GM19351 (cell line): ENCODE measurements at regions not wholly inside any gene's neighbourhood (a gene's known extent, or its start where the extent isn't known, plus 50 kb on each side); places are given as distances from the start of the nearest gene placed in this dataset.
A peak's percentile ranks its signal among the peaks of the same experiment; 100 is the strongest.
"Not testable (repeated sequence)": the region's sequence is repeated elsewhere in the genome, so short reads cannot be mapped to it uniquely, and the experiment has no call there.

ENCODE experiments used
- ATAC-seq: cut with Tn5 transposase; IDR thresholded peaks from one replicate; pipeline ENCODE4 v1.9.1; 2021; ENCODE audit warnings: mild to moderate bottlenecking, moderate library complexity; ENCODE audit not compliant: unreplicated experiment

DNA sequence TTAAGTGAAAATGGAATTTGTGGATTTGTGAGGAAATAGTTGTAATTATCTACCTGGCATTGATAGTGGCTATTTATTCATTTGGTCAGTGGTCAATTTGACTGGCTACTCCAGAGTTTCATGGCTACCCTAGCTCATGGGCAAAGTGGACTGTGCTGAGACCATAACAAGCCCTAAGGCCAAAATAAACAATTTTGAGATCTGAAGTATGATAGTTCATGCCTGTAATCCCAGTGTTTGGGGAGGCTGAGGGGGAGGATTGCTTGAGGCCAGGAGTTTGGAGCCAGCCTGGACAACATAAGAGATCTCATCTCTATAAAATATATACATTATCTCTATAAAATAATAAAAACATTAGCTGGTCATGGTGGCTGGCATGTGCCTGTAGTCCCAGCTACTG lies 311.7 kb downstream of the HIVEP2 start:
- no peak for ATAC-seq

DNA sequence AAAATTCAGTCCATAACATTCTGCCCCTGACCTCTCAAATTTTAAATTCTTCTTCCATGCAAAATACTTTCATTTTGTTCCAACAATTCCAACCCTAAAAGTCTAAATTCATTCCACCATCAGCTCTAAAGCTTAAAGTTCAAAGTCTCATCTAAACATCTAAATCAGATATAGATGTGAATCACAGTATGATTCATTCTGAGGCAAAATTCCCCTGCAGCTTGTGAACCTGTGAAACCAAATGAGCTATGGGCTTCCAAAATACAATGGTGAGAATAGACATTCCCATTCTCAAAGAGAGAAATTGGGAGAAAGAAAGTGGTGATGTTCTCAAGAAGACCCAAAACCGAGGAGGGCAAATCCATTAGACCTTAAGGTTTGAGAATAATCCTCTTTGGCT lies 309.8 kb downstream of the HIVEP2 start:
- no peak for ATAC-seq

DNA sequence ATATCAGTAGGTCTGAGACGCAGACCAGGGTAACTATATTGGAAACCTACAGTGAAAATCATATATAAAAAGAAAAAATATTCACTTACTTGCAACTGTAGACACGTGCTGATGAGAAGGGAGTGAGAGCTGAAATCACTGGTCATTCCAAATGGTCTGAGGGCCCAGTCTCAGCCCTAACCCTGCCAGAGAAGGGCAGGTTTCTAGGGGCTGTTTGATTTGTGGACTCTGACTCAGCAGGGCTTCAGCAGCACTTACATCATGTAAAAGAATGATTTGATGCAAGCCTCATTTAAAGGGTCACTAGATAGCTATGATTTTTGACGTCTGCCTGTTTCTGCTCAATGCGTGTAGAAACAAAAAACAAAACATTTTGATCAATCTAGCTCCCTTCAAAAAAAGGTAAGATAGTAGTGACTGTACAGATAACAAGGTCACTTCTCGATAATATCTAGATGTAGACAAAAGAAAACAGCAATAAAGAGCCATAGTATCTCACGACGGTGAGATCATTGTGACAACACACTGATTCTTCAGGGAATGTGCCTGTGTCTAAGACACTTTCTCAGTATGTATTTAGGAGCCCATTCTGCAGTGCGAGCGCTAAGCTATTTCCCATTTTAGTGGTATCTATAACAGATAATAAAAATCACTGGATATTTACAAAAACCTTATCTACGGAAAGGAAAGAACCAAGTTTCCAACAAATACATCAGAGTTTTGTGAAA lies 307.2 kb downstream of the HIVEP2 start:
- no peak for ATAC-seq

DNA sequence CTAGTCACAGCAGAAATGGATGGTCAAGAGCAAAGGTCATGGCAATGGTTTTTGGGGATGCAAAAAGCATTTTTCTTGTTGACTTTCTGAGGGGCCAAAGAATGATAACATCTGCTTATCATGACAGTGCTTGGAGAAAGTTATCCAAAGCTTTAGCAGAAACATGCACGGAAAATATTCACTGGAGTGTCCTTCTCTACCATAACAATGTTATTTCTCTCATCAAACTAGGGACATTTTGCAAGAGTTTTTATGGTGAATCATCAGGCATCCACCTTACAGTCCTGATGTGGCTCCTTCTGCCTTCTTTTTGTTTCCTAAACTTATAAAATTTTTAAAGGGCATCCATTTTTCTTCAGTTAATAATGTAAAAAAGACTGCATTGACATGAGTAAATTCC lies 302.3 kb downstream of the HIVEP2 start:
- ATAC-seq: no peak

DNA sequence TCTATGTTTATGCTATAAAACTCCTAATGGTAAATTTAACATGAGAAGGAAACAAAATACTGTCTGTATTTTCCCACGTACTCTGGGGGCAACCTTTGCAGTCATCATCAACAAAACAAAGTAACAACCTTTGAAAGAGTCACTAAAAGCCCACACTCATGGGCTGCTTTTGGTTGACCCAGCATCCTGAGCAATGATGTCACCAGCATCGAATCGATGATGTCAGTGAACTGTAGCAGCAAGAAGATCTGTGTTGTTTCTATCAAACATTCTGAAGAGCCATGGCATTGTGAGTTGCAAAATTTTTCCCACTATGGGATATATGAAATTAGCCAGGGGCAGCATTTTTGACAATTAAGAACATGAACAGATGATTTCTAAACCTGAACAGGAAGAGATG lies 300.1 kb downstream of the HIVEP2 start:
- no peak for ATAC-seq

DNA sequence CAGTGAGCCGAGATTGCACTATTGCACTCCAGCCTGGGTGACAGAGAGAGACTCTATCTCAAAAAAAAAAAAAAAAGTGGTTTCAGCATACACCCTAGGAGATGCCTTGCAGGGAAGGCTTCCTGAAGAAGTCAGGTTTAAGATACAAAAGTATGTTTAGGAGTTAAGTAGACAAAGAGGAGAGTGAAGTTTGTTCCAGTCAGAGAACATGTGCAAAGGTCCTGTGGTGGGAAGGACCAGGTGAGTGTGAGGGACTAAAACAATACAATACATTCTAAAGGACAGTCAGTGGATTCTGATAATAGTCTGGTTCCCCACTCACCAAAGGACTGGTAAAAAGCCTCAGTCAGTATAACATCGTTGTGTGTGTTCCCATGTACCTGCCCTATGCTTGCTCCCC lies 299.3 kb downstream of the HIVEP2 start:
- ATAC-seq: no peak

DNA sequence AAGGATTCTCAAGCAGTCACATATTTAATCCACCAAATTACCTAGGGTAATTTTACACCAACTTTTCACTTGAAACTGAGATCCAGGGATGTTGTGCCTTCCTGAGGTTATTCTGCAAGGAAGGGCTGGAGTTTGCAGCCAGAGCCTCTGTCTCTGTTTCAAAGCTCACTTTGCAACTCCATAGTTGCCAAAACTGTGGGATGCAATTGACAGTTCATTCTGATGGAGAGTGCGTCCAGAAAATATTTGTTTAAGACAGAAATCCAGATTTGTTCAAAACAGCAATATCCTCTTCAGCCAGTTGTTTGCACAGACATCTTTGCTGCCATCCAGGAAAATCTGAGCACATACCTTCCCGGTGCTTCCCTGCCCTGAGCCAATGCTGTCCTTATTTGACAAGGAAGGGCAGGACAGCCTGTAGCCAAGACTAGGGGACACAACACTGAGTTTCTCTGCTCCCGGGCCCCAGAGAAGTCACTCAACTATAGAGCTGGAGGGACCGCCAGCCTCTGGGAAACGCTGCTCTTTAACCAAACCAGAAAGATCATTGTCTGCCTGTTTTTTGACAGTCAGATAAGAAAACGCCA lies 297.4 kb downstream of the HIVEP2 start:
- ATAC-seq: no peak

DNA sequence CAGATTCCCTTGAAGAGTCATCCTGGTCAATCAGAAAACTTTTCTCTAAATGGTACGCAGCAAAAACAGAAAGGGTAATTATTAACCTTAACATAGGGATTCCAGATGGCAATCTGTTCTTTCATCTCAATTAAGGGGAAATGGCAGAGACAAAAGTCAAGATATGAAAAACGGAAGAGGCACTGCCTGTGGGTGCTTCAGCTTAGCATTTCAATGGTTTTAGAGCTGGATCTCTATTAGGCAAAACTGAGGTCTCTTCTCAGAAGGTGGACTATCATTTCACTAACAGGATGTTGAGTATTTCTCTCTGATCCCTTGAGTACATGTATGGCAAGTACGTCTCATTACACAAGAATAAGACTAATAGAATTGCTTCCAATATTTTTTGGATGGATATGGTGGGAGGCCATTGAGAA lies 296.9 kb downstream of the HIVEP2 start:
- no peak for ATAC-seq

DNA sequence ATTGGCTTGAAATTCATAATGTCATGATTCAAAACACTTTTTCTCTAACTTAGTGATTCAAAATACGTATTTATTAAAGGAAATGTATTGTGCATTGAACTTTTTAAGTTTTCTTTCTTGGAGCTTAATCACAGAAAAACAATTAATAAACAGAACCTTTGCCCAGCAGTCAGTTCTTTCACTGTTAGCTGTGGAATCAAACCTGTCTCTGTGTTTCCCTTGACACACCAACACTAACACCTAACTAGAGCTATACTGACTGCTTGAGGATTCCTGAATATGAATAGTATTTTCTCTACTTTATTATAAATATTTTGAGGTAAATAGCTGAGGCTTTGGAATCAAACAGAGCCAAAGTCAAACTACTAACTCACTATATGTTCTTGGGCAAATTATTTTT lies 296.4 kb downstream of the HIVEP2 start:
- no peak for ATAC-seq

DNA sequence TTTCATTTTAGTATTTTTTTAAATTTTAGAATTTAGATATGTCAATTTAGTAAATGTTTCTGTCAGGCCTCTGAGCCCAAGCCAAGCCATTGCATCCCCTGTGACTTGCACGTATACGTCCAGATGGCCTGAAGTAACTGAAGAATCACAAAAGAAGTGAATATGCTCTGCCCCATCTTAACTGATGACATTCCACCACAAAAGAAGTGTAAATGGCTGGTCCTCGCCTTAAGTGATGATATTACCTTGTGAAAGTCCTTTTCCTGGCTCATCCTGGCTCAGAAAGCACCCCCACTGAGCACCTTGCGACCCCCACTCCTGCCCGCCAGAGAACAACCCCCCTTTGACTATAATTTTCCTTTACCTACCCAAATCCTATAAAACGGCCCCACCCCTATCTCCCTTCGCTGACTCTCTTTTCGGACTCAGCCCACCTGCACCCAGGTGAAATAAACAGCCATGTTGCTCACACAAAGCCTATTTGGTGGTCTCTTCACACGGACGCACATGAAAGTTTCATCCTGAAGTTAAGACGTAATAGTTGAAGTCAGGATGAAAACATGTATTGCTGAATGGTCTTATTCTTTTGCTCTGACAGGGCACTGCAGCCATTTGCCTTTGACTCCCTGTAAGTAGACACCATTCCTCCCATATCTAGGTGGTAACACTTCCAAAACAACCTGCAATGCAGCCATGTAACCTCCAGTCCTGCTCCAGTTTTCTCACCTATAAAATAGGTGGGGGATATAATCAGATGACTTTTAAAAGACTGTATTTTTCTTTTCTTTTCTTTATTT lies 295.3 kb downstream of the HIVEP2 start:
- ATAC-seq: not testable (repeated sequence)

DNA sequence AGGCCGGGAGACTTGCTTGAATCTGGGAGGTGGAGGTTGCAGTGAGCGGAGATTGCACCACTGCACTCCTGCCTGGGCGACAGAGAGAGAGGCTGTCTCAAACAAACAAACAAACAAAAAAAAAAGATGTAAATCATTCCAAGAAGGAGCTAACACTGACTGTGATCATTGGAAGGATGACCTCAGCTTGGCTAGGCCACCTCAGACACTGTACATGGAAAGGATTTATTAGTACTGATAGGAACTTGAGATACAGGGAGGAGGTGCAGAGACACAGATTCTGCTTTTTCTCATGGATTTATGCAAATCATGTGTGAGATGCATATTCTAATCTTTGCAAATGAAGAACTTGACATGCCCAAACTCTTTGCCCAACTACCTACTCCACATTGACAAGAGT lies 293.6 kb downstream of the HIVEP2 start:
- no peak for ATAC-seq

DNA sequence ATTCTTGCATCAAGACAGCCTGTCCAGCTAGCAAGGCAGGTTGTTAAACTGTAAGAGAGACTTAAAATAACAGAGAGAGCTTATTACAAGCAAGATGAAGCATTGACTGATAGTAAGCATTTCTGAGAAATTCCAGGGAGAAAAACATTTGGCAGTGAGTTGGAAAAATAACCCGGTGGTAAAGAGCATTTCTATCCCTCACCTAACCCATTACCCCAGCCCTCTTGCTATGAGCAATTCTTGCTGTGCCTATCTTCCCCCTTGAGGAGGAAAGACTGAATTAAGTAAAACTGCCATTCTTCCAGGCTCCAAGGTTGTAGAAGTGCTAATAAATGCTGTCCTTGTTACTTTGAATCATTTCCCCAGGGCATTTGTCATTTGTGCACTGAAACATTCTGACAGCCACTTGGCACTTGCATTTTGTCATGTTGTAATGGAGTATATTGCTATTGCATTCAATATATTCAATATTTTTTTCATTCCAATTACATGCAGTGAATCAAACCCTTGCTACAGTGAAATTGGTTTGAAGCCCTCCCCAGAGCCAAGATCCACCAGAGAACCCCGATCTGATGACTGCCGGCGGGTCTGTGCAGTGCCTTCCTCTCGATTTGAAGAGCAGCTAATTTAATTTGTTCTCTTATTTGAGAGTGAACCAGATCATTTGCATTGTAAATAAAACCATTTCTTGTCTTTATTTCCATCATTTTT lies 291.1 kb downstream of the HIVEP2 start:
- no peak for ATAC-seq

DNA sequence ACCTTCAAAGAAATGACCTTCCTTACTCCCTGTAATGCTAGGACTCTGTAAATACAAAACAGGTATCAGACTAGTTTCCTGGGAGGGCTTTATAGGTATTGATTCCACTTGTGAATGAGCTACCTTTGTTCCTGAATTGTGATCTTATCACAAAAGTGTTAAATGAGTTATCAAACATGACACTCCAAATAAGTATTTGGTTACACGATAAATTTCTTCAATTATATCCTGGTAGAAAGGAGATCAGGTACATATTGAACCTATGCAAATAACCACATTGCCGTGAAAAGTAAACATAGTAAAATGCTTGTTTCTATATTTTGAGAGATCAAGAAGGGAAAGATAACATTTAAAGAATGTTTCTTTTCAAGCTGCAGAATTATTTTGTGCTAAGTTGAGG lies 285.3 kb downstream of the HIVEP2 start:
- no peak for ATAC-seq

DNA sequence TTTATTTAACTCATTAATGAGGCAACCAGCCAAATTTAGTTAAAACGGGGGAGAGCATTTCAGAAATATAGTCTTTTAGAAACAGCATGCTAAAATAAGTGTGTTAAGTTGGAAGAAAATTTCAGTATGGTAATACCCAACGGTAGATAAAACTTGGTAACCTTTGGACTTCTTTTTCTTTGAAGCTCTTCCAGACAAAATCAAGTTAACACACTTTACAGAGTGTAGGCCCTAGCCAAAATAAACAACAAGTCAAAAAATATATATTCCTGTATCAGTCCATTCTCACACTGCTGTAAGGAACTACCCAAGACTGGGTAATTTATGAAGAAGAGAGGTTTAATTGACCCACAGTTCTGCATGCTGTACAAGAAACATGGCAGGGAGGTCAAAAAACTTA lies 279.6 kb downstream of the HIVEP2 start:
- ATAC-seq: no peak

DNA sequence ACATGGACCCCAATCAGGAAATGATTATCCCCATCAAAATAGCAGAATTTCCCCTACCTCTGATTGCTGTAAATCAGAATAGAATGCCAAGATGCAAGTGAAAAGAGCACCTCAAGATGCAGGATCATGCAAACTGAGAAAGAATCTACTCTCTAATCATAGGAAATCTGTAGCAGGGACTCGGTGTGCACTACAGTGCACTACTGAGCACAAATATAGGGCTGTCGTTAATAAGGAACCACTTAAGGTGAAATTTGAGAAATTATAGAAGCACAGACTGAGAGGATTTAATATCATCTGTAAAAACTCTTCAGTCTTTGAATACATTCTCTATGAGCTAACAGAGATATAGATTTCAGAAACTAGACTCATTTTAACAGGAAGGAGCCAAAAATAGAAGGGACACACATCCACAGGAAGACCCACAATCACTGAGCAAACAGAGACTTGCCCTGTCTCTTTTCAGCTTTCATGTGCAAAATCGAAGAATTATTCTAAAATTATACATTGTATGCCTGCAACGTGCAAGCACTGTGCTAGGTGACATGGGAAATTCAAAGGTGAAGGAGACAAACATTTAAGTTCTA lies 278.3 kb downstream of the HIVEP2 start:
- no peak for ATAC-seq

DNA sequence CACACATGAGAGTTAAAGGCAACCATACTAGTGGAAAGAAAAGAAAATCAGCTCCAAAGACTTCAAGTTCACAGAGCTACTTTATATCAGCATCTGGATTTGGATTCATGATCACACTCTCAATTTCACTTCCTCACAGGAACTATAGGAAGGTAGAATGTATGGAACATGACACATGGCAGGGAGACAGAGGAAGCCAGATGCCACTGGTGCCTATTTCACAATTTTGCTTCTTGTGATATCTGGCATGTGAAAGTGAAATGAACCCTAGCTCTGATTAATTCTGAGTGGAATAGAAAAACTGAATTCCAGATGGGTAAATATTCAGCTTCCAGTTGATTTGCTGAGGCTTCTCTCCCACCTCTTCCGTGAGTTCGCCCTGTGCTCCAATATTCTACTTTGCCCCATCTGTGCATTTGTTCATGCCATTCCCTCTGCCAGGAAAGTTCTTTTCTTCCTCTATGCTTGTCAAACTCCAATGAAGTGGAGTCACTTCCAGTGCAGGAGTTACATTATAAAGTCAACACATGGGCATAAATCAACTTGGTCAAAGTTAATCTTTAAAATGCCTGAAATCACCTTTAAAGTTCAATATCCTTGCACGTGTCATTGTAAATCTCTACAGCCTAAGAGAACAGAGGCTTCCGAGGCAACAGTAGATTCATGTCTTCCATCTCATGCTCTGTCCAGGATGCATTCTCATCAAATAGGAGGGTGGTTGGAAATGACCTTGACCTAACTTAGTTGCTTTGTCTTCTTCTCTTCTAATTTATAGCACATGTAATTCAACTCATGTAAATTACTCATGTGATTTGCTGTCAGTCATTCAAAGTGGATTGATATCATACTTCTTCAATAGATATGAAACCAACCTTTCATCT lies 275.3 kb downstream of the HIVEP2 start:
- no peak for ATAC-seq

DNA sequence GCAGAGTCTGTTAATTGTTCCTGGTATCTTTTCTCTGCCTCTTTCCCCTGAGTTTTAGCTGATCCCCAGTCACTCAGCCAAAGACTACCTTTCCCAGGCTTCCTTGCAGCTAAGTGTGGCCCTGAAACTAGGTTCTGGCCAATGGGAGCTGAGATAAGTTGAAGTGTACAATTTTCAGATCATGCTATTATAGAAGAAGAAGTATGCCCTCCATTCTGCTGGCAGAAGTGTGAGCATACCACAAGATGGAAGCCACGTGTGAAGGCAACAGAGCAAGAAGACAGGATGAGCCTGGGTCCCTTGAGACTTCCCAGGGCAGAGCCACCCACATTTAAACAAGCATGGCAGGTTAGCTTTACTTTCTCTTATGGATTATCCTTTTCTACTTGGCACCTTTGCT lies 273.2 kb downstream of the HIVEP2 start:
- ATAC-seq: peak; percentile 87

DNA sequence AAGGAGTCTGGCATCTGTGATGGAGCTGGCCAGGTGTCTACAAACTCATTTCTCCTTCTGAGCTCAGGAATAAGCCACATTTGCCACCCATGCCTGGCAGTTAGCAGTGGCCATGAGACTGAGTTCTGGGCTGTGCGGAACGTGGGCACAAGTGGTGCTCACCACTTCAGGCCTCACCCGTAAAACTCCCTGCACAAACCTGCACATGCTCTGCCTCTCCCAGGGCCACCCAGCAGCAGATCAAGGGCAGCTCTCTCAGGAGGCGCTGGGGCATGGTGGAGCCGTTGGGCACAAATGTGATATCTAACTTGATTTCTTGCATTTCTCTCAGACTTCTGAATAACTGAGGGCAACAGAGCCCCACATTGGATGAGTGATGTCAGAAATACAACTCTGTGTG lies 269.5 kb downstream of the HIVEP2 start:
- ATAC-seq: no peak

DNA sequence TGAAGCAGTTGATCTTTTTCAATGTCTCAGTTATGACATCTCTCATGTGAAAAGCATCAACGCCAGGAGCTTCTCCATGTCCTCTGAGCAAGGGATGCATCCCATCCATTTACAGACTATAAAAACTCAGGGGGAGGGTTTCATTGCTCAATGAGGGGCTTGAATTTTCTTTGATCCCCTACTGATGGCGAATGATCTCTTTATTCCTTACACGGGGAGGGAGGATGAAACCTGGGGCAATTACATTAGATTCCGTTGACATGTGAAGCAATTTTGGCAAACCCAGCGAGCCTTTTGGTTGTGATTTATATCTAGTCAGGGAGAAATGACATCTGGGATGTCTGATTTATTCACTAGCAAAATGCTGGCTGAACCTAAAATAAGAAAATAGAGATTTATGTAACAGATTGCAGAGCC lies 268.9 kb downstream of the HIVEP2 start:
- no peak for ATAC-seq

DNA sequence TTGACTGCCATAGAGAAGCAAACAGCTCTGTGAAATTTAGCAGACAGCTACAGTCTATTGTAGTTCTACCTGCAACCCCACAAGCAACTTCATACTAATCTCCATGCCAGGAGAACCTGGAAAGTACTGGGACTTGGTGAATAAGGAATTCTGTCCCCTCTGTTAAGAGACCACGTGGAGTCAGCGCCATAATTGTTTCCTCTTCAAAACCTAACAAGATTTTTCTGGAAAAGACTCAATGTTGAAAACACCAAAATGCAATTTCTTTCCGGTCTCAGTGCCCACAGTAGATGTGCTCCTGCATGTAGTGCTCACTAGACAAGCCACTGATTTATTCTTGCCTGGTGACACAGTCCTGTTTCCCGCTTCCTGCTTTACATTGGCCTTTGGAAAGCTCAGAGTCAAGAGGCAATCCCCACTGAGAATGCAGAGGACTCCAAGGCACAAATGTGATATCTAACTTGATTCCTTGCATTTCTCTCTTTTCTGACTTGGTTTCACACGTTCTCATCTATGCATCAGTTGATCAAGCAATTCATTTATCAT lies 268.3 kb downstream of the HIVEP2 start:
- no peak for ATAC-seq
